Smooth muscle cell (in vitro differentiated cells): ENCODE measurements at regions not wholly inside any gene's neighbourhood (a gene's known extent, or its start where the extent isn't known, plus 50 kb on each side); places are given as distances from the start of the nearest gene placed in this dataset.
A peak's percentile ranks its signal among the peaks of the same experiment; 100 is the strongest.

Source experiments
- DNase-seq: peaks from one replicate; lab custom pipeline; 2025; ENCODE audit not compliant: unreplicated experiment; lab: John Stamatoyannopoulos, UW
- H2AFZ ChIP-seq: fragments of 200-600 bp; sonication (generic); 2 replicates; pipeline ENCODE4 v1.6.0; 2016; ENCODE audit warnings: antibody characterized with exemption, low read depth, mild to moderate bottlenecking
- H3F3A ChIP-seq: fragments of 200-600 bp; sonication (generic); 2 replicates; pipeline ENCODE4 v1.6.0; 2017; ENCODE audit warnings: antibody characterized with exemption, low read depth
- H3K27ac ChIP-seq: fragments of 200-600 bp; sonication (generic); 2 replicates; pipeline ENCODE4 v1.5.1; 2016; ENCODE audit warnings: low read depth, mild to moderate bottlenecking
- H3K27me3 ChIP-seq: fragments of 200-600 bp; sonication (generic); 2 replicates; pipeline ENCODE4 v1.6.1; 2016; ENCODE audit warnings: low read depth, mild to moderate bottlenecking
- H3K36me3 ChIP-seq: fragments of 200-600 bp; sonication (generic); 2 replicates; pipeline ENCODE4 v1.5.1; 2016; ENCODE audit warnings: low read depth
- H3K4me1 ChIP-seq: fragments of 200-600 bp; sonication (generic); 2 replicates; pipeline ENCODE4 v1.5.1; 2016; ENCODE audit warnings: low read depth
- H3K4me2 ChIP-seq: fragments of 200-600 bp; sonication (generic); 2 replicates; pipeline ENCODE4 v1.6.0; 2016; ENCODE audit warnings: mild to moderate bottlenecking
- H3K4me3 ChIP-seq: fragments of 200-600 bp; sonication (generic); 2 replicates; pipeline ENCODE4 v1.5.1; 2016; ENCODE audit warnings: mild to moderate bottlenecking
- H3K79me2 ChIP-seq: fragments of 200-600 bp; sonication (generic); 2 replicates; pipeline ENCODE4 v1.6.0; 2016; ENCODE audit warnings: low read depth, mild to moderate bottlenecking
- H3K9ac ChIP-seq: fragments of 200-600 bp; sonication (generic); 2 replicates; pipeline ENCODE4 v1.6.0; 2016; ENCODE audit warnings: low read depth
- H3K9me3 ChIP-seq: fragments of 200-600 bp; sonication (generic); replicated peaks from 2 replicates; pipeline ENCODE4 v1.5.1; 2016; ENCODE audit warnings: low read depth
- H4K20me1 ChIP-seq: fragments of 200-600 bp; sonication (generic); 2 replicates; pipeline ENCODE4 v1.6.0; 2016; ENCODE audit warnings: low read depth
- WGBS: methylation state at CpG from one replicate; pipeline ENCODE4 v1.1.7; 2016; ENCODE audit warnings: low lambda C conversion rate; 5-methylcytosine and 5-hydroxymethylcytosine counted together
- TF ChIP-seq, protein P1 (sequence below): fragments of 200-600 bp; sonication (generic); IDR thresholded peaks from 2 replicates; pipeline ENCODE4 v1.5.1; 2017; ENCODE audit warnings: borderline replicate concordance, mild to moderate bottlenecking, antibody characterized with exemption; ENCODE audit not compliant: insufficient read depth, poor library complexity, severe bottlenecking

DNA sequence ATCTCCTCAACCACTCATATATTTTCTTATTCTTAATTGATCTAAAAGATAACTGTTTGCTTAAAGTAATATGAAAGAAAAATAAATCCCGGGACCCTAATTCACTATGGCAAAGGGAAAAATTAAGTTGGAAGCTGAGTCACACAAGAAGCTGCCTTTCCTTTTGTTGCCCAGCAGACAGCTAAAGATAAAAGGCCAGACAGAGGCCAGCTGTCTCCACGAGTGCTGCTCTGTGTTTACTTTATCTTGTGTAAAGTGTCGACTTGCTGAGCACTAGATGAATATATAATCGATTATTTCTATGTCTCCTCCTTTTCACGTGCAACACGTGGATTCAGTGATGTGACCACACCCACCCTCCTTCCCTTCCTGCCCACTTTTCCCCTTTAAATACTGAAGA lies 52.8 kb upstream of the NSMCE3 start:
- H3F3A ChIP-seq, result no peaks in the 10 kb centered on the region
- peaks cover 13% of the 10 kb centered on the region for H3K4me1 ChIP-seq
- no peak overlapping the region for H2AFZ ChIP-seq
- TF ChIP-seq, protein P1, sequence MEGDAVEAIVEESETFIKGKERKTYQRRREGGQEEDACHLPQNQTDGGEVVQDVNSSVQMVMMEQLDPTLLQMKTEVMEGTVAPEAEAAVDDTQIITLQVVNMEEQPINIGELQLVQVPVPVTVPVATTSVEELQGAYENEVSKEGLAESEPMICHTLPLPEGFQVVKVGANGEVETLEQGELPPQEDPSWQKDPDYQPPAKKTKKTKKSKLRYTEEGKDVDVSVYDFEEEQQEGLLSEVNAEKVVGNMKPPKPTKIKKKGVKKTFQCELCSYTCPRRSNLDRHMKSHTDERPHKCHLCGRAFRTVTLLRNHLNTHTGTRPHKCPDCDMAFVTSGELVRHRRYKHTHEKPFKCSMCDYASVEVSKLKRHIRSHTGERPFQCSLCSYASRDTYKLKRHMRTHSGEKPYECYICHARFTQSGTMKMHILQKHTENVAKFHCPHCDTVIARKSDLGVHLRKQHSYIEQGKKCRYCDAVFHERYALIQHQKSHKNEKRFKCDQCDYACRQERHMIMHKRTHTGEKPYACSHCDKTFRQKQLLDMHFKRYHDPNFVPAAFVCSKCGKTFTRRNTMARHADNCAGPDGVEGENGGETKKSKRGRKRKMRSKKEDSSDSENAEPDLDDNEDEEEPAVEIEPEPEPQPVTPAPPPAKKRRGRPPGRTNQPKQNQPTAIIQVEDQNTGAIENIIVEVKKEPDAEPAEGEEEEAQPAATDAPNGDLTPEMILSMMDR, result no peak
- H3K79me2 ChIP-seq, result no peaks in the 10 kb centered on the region
- no peak overlapping the region for H3K4me3 ChIP-seq
- no peaks in the 10 kb centered on the region for H4K20me1 ChIP-seq
- no peak for DNase-seq
- no peaks in the 10 kb centered on the region for H3K9me3 ChIP-seq
- WGBS, result 16% methylated on average over 6 of the region's 6 CpGs
- peak overlapping the region; percentile 47 for H3K27ac ChIP-seq
- H3K27me3 ChIP-seq, result no peaks in the 10 kb centered on the region
- peak overlapping the region; percentile 59 for H3K4me2 ChIP-seq
- no peak overlapping the region for H3K9ac ChIP-seq
- H3K36me3 ChIP-seq, result no peaks in the 10 kb centered on the region

GRCh38 chr15:29320420-29320819 lies 50.8 kb upstream of the NSMCE3 start:
- no peak overlapping the region for H2AFZ ChIP-seq
- H3K4me3 ChIP-seq, result no peak overlapping the region
- H3K79me2 ChIP-seq, result no peaks in the 10 kb centered on the region
- whole genome bisulfite sequencing, result 100% methylated on average over 1 of the region's 1 CpG
- H3K4me2 ChIP-seq, result no peak overlapping the region
- no peak overlapping the region for H3K9ac ChIP-seq
- H3K27ac ChIP-seq, result no peak overlapping the region
- H3K36me3 ChIP-seq, result no peaks in the 10 kb centered on the region
- H3K4me1 ChIP-seq, result peaks cover 13% of the 10 kb centered on the region
- no peaks in the 10 kb centered on the region for H4K20me1 ChIP-seq
- no peaks in the 10 kb centered on the region for H3K27me3 ChIP-seq
- DNase-seq, result no peak
- H3K9me3 ChIP-seq, result no peaks in the 10 kb centered on the region
- TF ChIP-seq, protein P1, result no peak
- H3F3A ChIP-seq, result no peaks in the 10 kb centered on the region

GRCh38 chr15:29319823-29320222 lies 50.2 kb upstream of the NSMCE3 start:
- H3K4me2 ChIP-seq, result no peak overlapping the region
- H3K36me3 ChIP-seq, result no peaks in the 10 kb centered on the region
- no peak for DNase-seq
- H3K27me3 ChIP-seq, result no peaks in the 10 kb centered on the region
- H3K27ac ChIP-seq, result no peak overlapping the region
- H2AFZ ChIP-seq, result no peak overlapping the region
- H3K79me2 ChIP-seq, result no peaks in the 10 kb centered on the region
- no peak overlapping the region for H3K4me3 ChIP-seq
- H3F3A ChIP-seq, result no peaks in the 10 kb centered on the region
- H3K4me1 ChIP-seq, result peaks cover 13% of the 10 kb centered on the region
- TF ChIP-seq, protein P1, result no peak
- 61% methylated on average over 3 of the region's 3 CpGs for WGBS
- no peak overlapping the region for H3K9ac ChIP-seq
- H4K20me1 ChIP-seq, result no peaks in the 10 kb centered on the region
- H3K9me3 ChIP-seq, result no peaks in the 10 kb centered on the region
